SK-N-SH treated with all-trans-retinoic acid at 6 μM for 48 hours (cell line): ENCODE measurements at regions not wholly inside any gene's neighbourhood (a gene's known extent, or its start where the extent isn't known, plus 50 kb on each side); places are given as distances from the start of the nearest gene placed in this dataset.

Experiments
- ATAC-seq: fragments of 200-7000 bp; cut with Tn5 transposase; 3 replicates; pipeline ENCODE4 v1.9.1; 2020; ENCODE audit warnings: mild to moderate bottlenecking, moderate library complexity
- CSDC2 ChIP-seq: fragments of 250-450 bp; sonication (Bioruptor Pico); IDR thresholded peaks from 2 replicates; pipeline ENCODE4 v1.5.0; 2020; ENCODE audit warnings: mild to moderate bottlenecking, moderate library complexity
- ESRRG ChIP-seq: fragments of 250-450 bp; sonication (Bioruptor Pico); IDR thresholded peaks from 2 replicates; pipeline ENCODE4 v1.6.1; 2021; ENCODE audit warnings: mild to moderate bottlenecking
- GLIS3 ChIP-seq: fragments of 250-450 bp; sonication (Bioruptor Pico); IDR thresholded peaks from 2 replicates; pipeline ENCODE4 v1.5.0; 2020; ENCODE audit warnings: mild to moderate bottlenecking, moderate library complexity
- ISL1 ChIP-seq: fragments of 250-450 bp; sonication (Bioruptor Pico); IDR thresholded peaks from 2 replicates; pipeline ENCODE4 v2.1.2; 2022; ENCODE audit warnings: mild to moderate bottlenecking, moderate library complexity
- PATZ1 ChIP-seq: fragments of 250-450 bp; sonication (Bioruptor Pico); IDR thresholded peaks from 2 replicates; pipeline ENCODE4 v1.8.0; 2020; ENCODE audit warnings: mild to moderate bottlenecking, moderate library complexity, borderline replicate concordance
- POU6F1 ChIP-seq: fragments of 250-450 bp; sonication (Bioruptor Pico); IDR thresholded peaks from 2 replicates; pipeline ENCODE4 v1.8.0; 2021; ENCODE audit warnings: low read depth, mild to moderate bottlenecking, moderate library complexity, borderline replicate concordance
- RARB ChIP-seq: fragments of 250-450 bp; sonication (Bioruptor Pico); IDR thresholded peaks from 2 replicates; pipeline ENCODE4 v1.8.0; 2021; ENCODE audit warnings: mild to moderate bottlenecking, moderate library complexity
- SNAI2 ChIP-seq: fragments of 250-450 bp; sonication (Bioruptor Pico); IDR thresholded peaks from 2 replicates; pipeline ENCODE4 v1.5.0; 2020; ENCODE audit warnings: mild to moderate bottlenecking, moderate library complexity
- TCF4 ChIP-seq: fragments of 250-450 bp; sonication (Bioruptor Pico); IDR thresholded peaks from 2 replicates; pipeline ENCODE4 v1.8.0; 2021; ENCODE audit warnings: mild to moderate bottlenecking, moderate library complexity, borderline replicate concordance
- TOX ChIP-seq: fragments of 250-450 bp; sonication (Bioruptor Pico); IDR thresholded peaks from 2 replicates; pipeline ENCODE4 v1.8.0; 2021; ENCODE audit warnings: mild to moderate bottlenecking, moderate library complexity, borderline replicate concordance
- ZC3H10 ChIP-seq: fragments of 250-450 bp; sonication (Bioruptor Pico); IDR thresholded peaks from 2 replicates; pipeline ENCODE4 v1.5.1; 2021; ENCODE audit warnings: mild to moderate bottlenecking, moderate library complexity
- ZFP3 ChIP-seq: fragments of 250-450 bp; sonication (Bioruptor Pico); IDR thresholded peaks from 2 replicates; pipeline ENCODE4 v1.5.0; 2020; ENCODE audit warnings: mild to moderate bottlenecking, moderate library complexity
- ZFP30 ChIP-seq: fragments of 450-650 bp; formaldehyde crosslinking; IDR thresholded peaks from 2 replicates; pipeline ENCODE4 v1.5.0; 2022; ENCODE audit warnings: mild to moderate bottlenecking, moderate library complexity
- ZNF565 ChIP-seq: fragments of 450-650 bp; formaldehyde crosslinking; conservative IDR thresholded peaks from 2 replicates; pipeline ENCODE4 v1.5.0; 2020; ENCODE audit warnings: low read depth, mild to moderate bottlenecking, moderate library complexity
- ZNF70 ChIP-seq: fragments of 450-650 bp; formaldehyde crosslinking; IDR thresholded peaks from 2 replicates; pipeline ENCODE4 v1.5.0; 2020; ENCODE audit warnings: mild to moderate bottlenecking, moderate library complexity
- ZNF8 ChIP-seq: fragments of 450-650 bp; formaldehyde crosslinking; IDR thresholded peaks from 2 replicates; pipeline ENCODE4 v1.5.0; 2020; ENCODE audit warnings: mild to moderate bottlenecking, moderate library complexity
- TF ChIP-seq, protein P1 (sequence below): fragments of 250-450 bp; sonication (Bioruptor Pico); IDR thresholded peaks from 2 replicates; pipeline ENCODE4 v1.5.1; 2021; ENCODE audit warnings: mild to moderate bottlenecking, moderate library complexity
- TF ChIP-seq, protein P2 (sequence below): fragments of 250-450 bp; sonication (Bioruptor Pico); IDR thresholded peaks from 2 replicates; pipeline ENCODE4 v1.5.1; 2020; ENCODE audit warnings: low read depth, mild to moderate bottlenecking, moderate library complexity
- TF ChIP-seq, protein P3 (sequence below): fragments of 250-450 bp; sonication (Bioruptor Pico); IDR thresholded peaks from 2 replicates; pipeline ENCODE4 v1.5.0; 2020; ENCODE audit warnings: mild to moderate bottlenecking, moderate library complexity

- no peak for ATAC-seq
- TF ChIP-seq RARB (CRISPR knock-in tag): no peak
- no peak for TF ChIP-seq ISL1 (CRISPR knock-in tag)
Measured at GRCh38 chr6:19983374-19983773, 146.2 kb downstream of the ID4 start.

GRCh38 chr6:19986691-19987438 is 149.7 kb downstream of the ID4 start:
- TF ChIP-seq ZNF565 (CRISPR knock-in tag) (no peak), SNAI2 (CRISPR knock-in tag) (no peak), ZNF8 (no peak), ZC3H10 (CRISPR knock-in tag) (no peak), ZFP3 (no peak), PATZ1 (no peak), POU6F1 (CRISPR knock-in tag) (no peak), ZFP30 (CRISPR knock-in tag) (no peak), RARB (CRISPR knock-in tag) (no peak), TOX (no peak), TCF4 (CRISPR knock-in tag) (no peak), GLIS3 (CRISPR knock-in tag) (no peak), ESRRG (CRISPR knock-in tag) (no peak)
- TF ChIP-seq, protein P1, sequence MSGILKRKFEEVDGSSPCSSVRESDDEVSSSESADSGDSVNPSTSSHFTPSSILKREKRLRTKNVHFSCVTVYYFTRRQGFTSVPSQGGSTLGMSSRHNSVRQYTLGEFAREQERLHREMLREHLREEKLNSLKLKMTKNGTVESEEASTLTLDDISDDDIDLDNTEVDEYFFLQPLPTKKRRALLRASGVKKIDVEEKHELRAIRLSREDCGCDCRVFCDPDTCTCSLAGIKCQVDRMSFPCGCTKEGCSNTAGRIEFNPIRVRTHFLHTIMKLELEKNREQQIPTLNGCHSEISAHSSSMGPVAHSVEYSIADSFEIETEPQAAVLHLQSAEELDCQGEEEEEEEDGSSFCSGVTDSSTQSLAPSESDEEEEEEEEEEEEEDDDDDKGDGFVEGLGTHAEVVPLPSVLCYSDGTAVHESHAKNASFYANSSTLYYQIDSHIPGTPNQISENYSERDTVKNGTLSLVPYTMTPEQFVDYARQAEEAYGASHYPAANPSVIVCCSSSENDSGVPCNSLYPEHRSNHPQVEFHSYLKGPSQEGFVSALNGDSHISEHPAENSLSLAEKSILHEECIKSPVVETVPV (CRISPR knock-in tag): no peak
- TF ChIP-seq, protein P2, sequence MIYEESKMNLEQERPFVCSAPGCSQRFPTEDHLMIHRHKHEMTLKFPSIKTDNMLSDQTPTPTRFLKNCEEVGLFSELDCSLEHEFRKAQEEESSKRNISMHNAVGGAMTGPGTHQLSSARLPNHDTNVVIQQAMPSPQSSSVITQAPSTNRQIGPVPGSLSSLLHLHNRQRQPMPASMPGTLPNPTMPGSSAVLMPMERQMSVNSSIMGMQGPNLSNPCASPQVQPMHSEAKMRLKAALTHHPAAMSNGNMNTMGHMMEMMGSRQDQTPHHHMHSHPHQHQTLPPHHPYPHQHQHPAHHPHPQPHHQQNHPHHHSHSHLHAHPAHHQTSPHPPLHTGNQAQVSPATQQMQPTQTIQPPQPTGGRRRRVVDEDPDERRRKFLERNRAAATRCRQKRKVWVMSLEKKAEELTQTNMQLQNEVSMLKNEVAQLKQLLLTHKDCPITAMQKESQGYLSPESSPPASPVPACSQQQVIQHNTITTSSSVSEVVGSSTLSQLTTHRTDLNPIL (CRISPR knock-in tag): no peak
- TF ChIP-seq, protein P3, sequence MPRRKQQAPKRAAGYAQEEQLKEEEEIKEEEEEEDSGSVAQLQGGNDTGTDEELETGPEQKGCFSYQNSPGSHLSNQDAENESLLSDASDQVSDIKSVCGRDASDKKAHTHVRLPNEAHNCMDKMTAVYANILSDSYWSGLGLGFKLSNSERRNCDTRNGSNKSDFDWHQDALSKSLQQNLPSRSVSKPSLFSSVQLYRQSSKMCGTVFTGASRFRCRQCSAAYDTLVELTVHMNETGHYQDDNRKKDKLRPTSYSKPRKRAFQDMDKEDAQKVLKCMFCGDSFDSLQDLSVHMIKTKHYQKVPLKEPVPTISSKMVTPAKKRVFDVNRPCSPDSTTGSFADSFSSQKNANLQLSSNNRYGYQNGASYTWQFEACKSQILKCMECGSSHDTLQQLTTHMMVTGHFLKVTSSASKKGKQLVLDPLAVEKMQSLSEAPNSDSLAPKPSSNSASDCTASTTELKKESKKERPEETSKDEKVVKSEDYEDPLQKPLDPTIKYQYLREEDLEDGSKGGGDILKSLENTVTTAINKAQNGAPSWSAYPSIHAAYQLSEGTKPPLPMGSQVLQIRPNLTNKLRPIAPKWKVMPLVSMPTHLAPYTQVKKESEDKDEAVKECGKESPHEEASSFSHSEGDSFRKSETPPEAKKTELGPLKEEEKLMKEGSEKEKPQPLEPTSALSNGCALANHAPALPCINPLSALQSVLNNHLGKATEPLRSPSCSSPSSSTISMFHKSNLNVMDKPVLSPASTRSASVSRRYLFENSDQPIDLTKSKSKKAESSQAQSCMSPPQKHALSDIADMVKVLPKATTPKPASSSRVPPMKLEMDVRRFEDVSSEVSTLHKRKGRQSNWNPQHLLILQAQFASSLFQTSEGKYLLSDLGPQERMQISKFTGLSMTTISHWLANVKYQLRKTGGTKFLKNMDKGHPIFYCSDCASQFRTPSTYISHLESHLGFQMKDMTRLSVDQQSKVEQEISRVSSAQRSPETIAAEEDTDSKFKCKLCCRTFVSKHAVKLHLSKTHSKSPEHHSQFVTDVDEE (CRISPR knock-in tag): no peak

GRCh38 chr6:19988555-19988954 is 151.4 kb downstream of the ID4 start:
- TF ChIP-seq, protein P3 (CRISPR knock-in tag): no peak
- TF ChIP-seq ZNF8 (no peak), CSDC2 (CRISPR knock-in tag) (no peak), ZNF70 (no peak)
- TF ChIP-seq, protein P2 (CRISPR knock-in tag): no peak
- peak; percentile 37; the same call in 1 of the 3 replicates for ATAC-seq

More at GRCh38 chr6:19986691-19987438, 149.7 kb downstream of the ID4 start:
- no peak for ATAC-seq
